T1000 (cell line): ENCODE measurements at regions not wholly inside any gene's neighbourhood (a gene's known extent, or its start where the extent isn't known, plus 50 kb on each side); places are given as distances from the start of the nearest gene placed in this dataset.

Source experiments
- DNase-seq: peaks from one replicate; lab custom pipeline; 2025; ENCODE audit warnings: mixed read lengths; lab: John Stamatoyannopoulos, UW

DNA sequence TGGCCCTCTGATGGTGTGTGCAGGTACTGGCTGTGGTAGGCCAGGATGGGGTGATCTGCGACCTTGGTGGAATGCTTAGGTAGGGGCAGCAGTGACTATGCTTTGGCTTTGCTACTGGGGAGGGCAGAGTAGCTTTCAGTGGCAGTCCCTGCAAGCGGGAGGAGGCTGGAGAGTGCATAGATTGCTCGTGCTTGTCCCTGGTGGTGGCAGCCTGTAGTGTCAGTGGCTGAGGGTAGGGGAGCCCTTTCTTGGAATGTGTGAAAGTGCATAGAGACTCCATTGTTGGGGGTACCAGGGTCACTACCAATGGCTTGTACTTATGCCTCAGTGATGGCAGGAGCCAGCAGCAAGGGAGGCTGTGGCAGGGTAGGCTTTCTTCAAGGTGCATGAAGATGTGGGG lies 582.6 kb downstream of the MRPL39 start:
- DNase-seq: no peak

DNA sequence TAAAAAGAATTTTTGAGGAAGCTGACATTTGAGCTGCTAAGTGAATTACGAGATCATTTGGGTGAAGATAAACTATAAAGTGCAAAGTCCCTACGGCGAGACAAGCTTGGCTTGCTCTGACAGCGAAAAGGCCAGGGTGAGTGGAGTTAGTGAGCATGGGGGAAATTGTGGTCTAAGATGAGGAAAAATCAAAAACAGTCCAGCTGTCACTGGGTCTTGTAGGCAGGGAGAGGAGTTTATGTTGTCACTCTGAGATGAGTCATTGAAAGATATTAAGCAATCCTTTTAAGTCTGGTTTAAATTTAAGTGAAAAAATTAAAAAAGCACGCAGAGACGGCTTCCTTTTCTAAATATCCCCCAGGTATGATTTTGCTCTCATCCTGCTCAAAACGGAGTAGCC lies 601.9 kb downstream of the MRPL39 start:
- DNase-seq: no peak

DNA sequence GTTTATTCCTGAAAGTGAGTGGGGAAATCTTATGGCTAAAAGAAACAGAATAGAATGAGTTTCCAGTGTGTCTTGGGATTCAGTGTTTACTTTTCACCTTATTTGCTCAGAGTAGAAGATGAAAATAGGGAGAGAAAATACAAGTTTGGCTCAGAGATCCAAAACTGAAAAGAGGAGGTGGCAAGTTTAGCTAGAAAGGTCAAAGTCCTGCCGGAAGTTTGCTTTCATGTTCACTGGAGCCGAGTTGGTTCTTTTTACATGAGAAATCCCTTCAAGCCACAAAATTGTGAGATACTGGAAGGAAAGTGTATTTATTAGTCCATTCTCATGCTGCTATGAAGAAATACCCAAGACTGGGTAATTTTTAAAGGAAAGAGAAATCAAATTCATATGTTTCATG lies 604.6 kb downstream of the MRPL39 start:
- no peak for DNase-seq

DNA sequence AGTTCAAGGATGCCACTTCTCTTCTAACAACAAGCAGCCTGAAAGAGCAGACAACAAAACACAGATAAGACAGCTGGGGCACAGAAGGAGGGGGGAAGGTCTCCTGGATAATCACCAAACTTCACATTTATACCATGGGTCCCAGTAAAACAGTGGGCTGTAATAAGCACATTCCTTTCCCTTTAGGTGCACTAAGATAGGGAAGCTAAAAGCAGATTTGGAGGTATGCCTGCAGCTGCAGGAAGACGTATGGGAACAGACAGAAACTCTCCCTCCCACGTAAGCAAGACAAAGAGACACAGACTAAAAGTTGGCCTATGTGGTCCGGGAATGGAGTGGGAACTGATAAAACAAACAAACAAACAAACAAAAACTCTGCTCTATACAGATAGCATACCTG lies 612.1 kb downstream of the MRPL39 start:
- no peak for DNase-seq

DNA sequence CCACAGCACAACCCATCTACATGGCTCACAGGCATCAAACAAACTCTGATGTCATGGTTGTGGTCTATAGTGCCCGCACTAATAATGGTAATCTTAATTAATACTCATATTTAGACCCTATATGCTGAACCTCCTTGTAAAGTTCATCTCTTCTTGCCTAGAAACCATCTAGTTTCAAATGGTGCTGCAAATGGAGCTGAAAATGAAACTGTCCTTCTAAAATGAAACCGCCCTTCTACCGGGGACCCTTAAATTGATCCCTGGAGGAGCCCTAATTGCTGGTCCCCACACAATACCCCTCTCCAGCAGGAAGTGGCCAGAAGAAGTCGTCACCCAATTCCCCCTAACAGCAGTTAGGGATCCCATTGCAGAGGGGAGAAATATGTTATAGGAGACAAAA lies 612.6 kb downstream of the MRPL39 start:
- no peak for DNase-seq

DNA sequence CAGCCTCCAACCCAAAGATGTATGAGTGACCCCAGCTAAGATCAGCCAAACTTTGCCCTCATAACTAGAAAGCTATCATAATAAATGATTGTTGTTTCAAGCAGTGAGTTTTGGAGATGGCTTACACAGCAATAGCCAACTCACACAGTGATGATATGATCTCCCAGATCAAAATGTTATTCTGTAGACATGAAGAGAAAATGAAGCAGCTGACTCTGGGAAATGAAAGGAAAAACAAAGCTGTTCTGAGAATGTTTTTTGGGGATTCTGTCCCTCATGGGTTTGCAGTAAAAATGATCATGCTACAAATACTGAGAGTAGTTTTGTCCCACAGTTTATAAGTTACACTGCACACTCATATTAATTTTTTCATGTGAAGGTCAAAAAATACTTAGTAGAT lies 617.8 kb downstream of the MRPL39 start:
- DNase-seq: no peak

DNA sequence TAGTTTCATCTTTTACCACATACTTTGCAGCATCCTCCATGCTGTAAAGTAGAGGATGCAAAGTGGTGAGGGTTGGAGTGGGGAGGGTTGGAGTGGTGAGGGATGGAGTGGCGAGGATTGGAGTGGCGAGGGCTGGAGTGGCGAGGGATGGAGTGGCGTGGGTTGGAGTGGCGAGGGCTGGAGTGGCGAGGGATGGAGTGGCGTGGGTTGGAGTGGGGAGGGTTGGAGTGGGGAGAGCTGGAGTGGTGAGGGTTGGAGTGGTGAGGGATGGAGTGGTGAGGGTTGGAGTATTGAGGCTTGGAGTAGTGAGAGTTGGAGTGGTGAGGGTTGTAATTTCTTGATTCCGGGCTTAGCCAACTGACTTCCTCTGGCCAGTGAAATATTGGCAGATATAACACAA lies 618.3 kb downstream of the MRPL39 start:
- no peak for DNase-seq

DNA sequence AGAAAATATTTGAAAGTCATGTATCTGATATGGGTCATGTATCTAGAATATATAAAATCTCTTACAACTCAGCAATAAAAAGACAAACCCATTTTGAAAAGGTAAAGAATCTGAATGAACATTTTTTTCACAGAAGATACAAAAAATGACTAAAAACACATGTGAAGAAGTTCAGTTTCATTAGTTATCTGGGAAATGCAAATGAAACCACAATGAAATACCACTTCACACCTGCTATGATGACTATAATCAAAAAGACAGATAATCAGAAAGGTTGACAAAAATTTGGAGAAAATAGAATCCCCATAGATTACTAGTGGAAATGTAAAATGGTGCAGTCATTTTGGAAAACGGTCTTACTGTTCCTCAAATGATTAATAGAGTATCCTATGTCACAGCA lies 631.0 kb downstream of the MRPL39 start:
- no peak for DNase-seq

DNA sequence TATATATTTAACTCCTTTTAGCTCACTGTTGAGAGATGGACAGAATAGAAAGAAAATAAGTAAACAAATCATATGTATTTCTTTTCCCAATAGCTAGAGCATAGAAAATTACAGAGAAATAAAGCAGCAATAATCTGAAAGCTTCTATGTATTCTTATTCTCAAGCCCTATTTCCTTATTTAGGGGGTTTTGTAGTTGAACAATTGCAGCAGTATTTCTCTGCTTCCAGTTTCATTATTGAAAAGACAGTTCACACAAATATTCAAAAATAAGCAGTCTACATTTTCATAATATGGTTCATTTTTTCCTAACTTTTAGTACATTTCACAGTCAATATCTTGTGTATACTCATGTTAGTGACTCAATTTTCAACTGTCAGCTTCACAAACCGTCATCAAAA lies 638.2 kb downstream of the MRPL39 start:
- no peak for DNase-seq

DNA sequence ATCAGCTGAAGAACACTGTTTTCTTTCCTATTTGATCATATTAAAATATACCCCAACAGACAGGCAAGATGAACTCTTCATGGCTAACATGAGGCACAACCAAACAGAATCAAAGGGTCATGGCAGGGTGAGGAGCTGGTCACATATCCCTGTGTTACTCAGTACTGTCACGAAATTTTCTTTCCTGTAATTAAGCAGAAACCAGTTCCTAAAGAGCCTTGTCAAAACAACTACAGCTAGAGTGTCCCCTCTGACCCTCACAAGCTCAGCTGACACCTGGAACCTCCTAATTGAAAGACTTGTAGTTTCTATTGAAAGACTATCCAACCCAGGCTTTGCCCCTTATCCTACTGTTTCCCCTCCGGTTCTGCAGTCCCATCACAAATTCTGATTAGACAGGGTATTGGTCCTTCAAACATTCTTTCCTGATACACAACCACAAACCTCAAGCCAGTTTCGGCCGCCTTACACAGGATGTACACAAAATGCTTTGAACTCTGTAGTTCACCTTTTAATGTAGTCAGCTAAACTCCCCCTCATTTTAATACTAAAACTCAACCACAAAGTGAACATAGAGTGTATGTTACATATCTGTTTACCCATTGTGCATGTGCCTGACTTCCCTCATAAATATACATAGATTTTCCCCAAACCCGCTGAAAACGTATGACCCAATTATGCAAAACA lies 651.9 kb downstream of the MRPL39 start:
- DNase-seq: no peak

DNA sequence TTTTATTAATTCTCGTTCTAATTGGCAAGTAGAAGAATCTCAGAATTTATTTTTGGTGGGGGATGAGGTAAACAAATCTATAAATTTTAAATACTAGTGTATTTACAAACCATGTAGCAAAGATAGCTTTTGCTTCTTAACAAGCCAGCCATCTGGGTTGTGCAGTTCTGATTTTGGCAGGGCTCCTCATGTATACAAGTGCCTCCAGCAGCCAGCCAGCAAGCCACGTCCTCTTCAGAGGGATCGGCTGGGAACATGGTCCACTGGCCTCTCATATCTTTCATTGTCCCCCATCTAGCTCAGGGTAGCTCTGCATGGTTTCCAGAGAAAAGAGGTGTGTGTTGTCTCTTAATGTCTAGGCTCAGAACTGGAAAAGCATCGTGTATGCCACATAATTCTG lies 659.1 kb downstream of the MRPL39 start:
- DNase-seq: no peak

DNA sequence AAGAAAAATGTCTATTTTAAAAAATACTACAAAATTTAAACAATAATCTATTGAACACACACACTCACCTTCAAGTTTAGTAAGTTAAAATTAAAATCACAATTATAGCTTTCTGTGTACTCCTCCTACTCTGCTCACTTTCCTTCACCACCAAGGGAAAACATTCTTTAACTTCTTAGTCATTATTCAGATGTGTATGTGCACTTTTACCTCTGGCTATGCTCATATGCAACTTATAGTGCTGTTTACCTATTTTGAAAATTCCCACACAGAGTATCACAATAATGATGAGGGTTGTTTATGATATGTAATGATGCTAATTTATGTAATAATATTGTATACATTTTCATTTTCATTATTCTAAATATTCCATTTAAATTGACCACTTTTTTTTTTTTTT lies 661.4 kb downstream of the MRPL39 start:
- DNase-seq: no peak

DNA sequence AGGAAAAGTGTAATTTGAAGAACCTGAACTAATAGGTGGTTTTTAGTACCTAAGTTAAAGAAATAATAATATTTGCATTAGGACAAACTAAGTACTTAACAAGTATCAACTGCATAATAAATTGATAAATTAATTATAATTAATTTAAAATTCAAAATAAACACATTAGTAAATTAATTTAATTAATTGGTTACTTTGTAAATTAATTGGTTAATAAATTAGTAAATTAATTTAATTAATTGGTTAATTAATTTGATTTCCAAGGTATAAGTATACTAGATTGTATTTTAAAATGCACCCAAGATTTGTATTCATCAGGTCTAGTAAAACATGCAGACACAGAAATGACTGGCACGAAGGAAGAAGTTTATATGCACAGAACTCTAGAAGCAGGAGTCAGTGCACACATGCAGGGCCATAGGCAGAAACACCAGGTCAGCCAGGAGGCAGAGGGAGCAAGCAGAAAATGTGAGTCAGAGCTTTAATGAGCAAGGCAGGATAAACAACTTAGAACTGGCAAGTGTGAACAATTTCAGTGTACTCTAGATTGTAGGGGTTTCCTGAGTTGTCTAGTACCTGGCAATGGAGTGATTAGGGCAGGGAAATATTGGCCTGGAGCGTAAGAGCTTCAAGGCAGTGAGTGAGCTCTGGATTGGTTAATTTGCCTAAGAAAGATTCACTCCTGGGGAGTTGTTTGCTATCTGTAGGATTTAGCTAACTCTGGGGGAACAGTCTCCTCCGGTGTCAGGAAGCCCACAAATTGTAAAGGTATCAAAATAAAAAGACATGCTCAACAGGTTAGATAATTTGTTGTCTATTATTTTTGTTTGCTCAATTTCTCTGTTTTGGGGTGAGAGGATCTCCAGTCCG lies 665.7 kb downstream of the MRPL39 start:
- no peak for DNase-seq

DNA sequence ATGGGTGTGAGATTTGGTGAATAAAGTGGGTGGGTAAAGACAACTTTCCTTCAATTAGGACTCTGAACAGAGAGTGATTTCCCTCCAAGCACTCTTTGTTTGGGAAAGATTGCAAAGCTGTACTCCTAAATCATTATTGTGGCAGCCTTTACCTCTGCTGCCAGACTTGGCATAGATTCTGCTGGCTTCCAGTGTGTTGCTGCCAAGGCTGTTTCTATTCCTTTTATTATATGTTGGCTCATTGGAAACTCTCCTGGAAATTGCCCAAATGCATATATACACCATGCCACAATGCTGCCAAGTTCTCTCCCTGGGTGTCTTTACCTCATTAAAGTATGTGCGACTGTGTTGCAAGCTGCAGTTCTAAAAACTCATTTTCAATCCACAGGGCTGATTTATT lies 668.0 kb downstream of the MRPL39 start:
- DNase-seq: no peak

DNA sequence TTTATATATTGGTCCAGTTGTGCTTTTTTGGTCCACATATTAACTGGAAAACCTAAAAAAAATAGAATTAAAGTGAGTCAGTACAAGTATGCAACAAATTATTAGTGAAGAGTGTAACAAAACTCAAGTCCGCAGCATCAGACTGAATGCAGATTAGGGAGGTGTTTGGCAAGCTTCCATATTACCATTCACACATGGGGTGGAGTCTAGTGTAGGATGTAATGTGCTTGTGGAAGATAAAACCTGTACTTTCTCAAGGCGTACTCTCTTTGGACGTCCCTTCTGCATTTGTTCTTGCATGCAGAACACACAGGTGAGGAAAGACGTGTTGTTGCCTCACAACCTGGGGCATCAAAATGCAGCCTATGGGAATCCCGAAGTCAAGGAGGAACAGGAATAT lies 668.7 kb downstream of the MRPL39 start:
- DNase-seq: no peak

DNA sequence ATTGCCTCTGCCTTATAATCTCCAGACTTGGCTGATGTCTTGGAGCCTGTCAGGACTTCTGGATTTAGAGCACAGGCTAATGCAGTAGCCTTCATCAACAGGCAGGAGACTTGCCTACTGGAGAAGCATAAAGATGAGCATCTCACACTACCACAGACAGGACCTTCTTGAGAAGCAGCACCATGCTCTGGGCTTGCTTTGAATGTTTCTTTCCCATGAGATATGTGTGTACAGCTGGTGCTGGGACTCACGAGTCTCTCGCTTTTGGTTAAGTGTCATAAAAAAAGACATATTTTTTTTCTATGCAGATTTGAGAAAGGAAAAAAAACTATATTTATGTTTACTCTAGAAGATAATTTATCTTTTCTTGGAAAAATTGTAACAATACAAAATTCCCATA lies 671.3 kb downstream of the MRPL39 start:
- no peak for DNase-seq

DNA sequence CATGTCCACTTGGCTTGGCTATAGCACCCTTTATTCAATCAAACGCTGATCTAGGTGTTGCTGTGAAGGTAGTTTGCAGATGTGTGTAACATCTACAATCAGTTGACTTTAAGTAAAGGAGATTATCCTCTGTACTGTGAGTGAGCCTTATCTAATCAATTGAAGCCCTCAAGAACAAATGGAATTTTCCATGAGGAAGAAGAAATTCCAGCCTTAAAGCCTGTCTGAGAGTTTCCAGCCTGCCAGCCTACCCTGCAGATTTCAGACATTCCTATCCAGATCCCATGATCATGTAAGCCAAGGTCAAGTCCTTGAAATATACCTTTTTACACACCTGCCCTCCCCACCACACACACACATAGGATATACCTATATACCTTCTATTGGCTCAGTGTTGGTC lies 696.7 kb downstream of the MRPL39 start:
- DNase-seq: no peak

DNA sequence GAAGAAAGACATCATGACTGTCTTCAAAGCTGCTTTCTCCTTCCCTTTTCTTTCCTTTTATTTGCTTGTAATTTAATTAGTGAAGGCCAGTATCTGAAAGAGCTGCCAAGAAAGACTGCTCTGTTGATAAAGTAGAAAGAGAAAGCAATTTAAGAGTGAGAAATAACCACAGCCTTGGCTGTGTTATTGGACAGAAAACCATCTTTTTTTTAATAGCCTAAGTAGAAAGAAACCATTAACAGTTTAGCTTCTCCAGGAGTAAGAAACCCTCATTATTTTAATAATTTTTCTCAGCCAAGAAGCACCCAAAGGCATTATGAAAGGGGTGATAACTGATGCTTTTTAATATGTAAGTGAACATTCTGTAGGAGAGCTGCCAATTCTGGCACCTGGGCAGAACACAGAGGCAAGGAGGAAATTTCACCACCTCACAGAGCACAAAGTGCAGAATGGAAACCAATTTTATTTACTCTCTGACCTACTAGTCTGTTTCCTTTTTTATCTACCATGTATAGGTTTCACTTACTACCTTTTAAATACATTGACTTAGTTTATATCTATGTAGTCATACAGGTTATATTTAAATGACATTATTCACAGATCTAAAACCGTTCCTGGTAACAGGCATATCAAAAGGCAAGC lies 703.2 kb downstream of the MRPL39 start:
- no peak for DNase-seq

DNA sequence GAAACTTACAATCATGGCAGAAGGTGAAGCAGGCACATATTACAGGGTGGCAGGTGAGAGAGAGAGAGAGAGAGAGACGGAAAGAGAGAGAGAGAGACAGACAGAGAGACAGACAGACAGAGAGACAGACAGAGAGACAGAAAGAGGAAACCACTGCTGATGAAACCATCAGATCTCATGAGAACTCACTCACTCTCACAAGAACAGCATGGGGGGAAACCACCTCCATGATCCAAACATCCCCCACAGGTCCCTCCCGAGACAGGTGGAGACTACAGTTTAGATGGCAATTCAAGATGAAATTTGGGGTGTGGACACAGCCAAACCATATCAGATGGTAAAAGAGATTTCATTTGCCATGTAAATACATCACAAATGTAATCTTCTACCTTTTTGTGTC lies 708.1 kb downstream of the MRPL39 start:
- DNase-seq: no peak

DNA sequence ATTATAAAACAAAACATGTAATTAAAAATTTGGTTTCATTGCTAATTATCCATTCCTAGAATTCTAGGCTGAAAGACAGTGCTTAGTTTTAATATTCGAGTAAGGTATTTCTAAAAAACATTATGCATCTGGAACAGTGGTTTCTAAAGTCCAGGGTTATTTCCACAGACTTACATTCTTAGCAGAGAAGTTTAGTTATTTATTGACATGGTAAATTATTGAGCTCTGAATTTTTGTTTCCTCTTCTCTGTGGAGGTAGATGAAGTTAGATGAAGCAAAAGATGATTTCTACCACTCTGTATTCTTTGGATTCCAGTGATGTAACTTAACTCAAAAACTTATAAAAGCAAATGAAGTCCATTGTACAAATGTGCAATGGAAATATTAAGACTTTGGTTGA lies 709.4 kb downstream of the MRPL39 start:
- no peak for DNase-seq

DNA sequence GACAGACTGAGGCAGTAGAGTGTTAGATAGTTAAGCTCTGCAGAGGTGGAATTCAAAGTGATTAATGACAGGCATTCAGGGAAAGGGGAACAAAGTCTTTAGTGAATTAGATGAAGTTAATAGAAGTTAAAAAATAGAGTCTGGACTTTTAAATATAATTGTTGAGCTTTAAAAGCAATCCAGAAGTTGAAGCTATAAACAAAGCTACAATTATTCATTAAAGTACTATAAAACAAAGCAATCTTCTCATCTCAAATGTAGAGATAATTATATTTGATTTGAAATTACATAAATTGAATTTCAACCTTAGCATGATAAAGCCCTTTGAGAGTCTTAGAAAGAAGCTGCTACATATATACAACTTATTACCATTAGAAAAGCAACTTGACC lies 710.6 kb downstream of the MRPL39 start:
- no peak for DNase-seq

DNA sequence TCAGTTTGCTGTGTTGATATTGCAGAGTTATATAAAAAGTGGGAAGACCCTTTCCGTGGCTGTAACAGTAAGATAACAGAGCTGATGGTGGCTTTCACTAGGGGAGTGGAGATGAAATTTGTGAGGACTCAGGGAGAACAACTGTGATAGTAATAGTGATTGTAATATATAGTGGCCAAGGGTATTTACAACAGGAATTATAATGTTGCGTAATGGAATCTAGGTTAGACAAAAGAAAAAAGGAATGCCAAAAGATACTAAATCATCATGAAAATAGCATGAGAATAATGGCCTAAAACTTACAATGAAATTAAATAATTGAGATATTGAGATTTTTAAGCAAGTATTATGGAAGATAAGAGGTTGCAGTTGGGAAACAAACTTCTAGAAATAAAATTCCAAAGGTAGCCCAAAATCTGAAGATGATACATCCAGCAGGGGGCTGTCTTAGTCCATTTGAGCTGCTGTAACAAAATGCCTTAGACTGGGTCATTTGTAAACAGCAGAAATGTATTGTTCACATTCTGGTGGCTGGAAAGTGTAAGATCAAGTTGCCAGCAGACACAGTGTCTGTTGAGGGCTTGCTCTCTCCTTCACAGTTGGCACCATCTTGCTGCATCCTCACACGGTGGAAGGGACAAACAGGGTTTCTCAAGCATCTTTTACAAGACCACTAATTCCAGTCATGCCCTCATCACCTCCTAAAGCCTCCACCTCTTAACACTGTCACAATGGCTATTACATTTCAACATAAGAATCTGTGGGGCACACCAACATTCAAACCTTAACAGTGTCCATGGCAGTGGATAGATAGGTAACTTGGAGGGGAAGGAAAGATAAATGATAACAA lies 711.2 kb downstream of the MRPL39 start:
- no peak for DNase-seq
